Astrocyte (in vitro differentiated cells and primary cell): ENCODE measurements at regions not wholly inside any gene's neighbourhood (a gene's known extent, or its start where the extent isn't known, plus 50 kb on each side); places are given as distances from the start of the nearest gene placed in this dataset.
"Not testable (repeated sequence)": the region's sequence is repeated elsewhere in the genome, so short reads cannot be mapped to it uniquely, and the experiment has no call there.

ENCODE experiments used
- DNase-seq: peaks from one replicate; pipeline ENCODE4 v3.0.0-alpha.2; 2010; ENCODE audit warnings: low read depth
- FAIRE-seq: peaks from 2 replicates; lab custom pipeline; 2011; peaks lifted over from hg19 to GRCh38; lab: Jason Lieb, UNC
- H2AFZ ChIP-seq: 2 replicates; pipeline ENCODE4 v1.6.0; 2012; ENCODE audit warnings: low read depth, low read length, inconsistent platforms
- H3K27ac ChIP-seq: 2 replicates; pipeline ENCODE4 v1.5.1; 2011; ENCODE audit warnings: low read depth, low read length, inconsistent platforms
- H3K27me3 ChIP-seq: 2 replicates; pipeline ENCODE4 v1.6.0; 2011; ENCODE audit warnings: low read length, inconsistent platforms; ENCODE audit not compliant: insufficient read depth
- H3K36me3 ChIP-seq: 2 replicates; pipeline ENCODE4 v1.5.1; 2011; ENCODE audit warnings: low read length, inconsistent platforms; ENCODE audit not compliant: insufficient read depth
- H3K4me1 ChIP-seq: 2 replicates; pipeline ENCODE4 v1.5.1; 2011; ENCODE audit warnings: low read length, inconsistent platforms; ENCODE audit not compliant: insufficient read depth
- H3K4me2 ChIP-seq: 2 replicates; pipeline ENCODE4 v1.6.0; 2012; ENCODE audit warnings: low read length, inconsistent platforms
- H3K4me3 ChIP-seq: 2 replicates; pipeline ENCODE4 v1.5.1; 2011; ENCODE audit warnings: low read depth, mild to moderate bottlenecking, low read length, inconsistent platforms; ENCODE audit not compliant: insufficient read depth
- H3K79me2 ChIP-seq: 2 replicates; pipeline ENCODE4 v1.6.0; 2012; ENCODE audit warnings: mild to moderate bottlenecking, low read length, inconsistent platforms; ENCODE audit not compliant: insufficient read depth
- H3K9ac ChIP-seq: 2 replicates; pipeline ENCODE4 v1.6.0; 2012; ENCODE audit warnings: mild to moderate bottlenecking, low read length, inconsistent platforms
- H3K9me3 ChIP-seq: 2 replicates; pipeline ENCODE4 v1.5.1; 2012; ENCODE audit warnings: low read depth, mild to moderate bottlenecking, low read length, inconsistent platforms; ENCODE audit not compliant: insufficient read depth
- H4K20me1 ChIP-seq: 2 replicates; pipeline ENCODE4 v1.6.0; 2012; ENCODE audit warnings: low read length, inconsistent platforms; ENCODE audit not compliant: insufficient read depth
- H3K27ac Mint-ChIP-seq: one replicate; pipeline ENCODE4 v1.8.0; 2021; ENCODE audit warnings: mild to moderate bottlenecking, mixed read lengths; ENCODE audit not compliant: unreplicated experiment
- H3K27me3 Mint-ChIP-seq: one replicate; pipeline ENCODE4 v1.8.0; 2021; ENCODE audit warnings: low read depth, mixed read lengths; ENCODE audit not compliant: unreplicated experiment
- H3K36me3 Mint-ChIP-seq: one replicate; pipeline ENCODE4 v1.8.0; 2021; ENCODE audit warnings: low read depth, mixed read lengths; ENCODE audit not compliant: unreplicated experiment
- H3K4me1 Mint-ChIP-seq: one replicate; pipeline ENCODE4 v1.8.0; 2021; ENCODE audit warnings: low read depth, mixed read lengths; ENCODE audit not compliant: unreplicated experiment
- H3K4me3 Mint-ChIP-seq: one replicate; pipeline ENCODE4 v1.8.0; 2021; ENCODE audit warnings: mild to moderate bottlenecking, moderate library complexity, mixed read lengths; ENCODE audit not compliant: unreplicated experiment
- H3K9me3 Mint-ChIP-seq: one replicate; pipeline ENCODE4 v1.8.0; 2021; ENCODE audit warnings: mild to moderate bottlenecking, mixed read lengths; ENCODE audit not compliant: unreplicated experiment
- CTCF ChIP-seq: IDR thresholded peaks from 2 replicates; pipeline ENCODE4 v1.5.1; 2011; ENCODE audit warnings: low read depth, mild to moderate bottlenecking, inconsistent platforms, low read length, moderate library complexity; ENCODE audit not compliant: insufficient read depth
- EZH2 ChIP-seq: IDR thresholded peaks from 2 replicates; pipeline ENCODE4 v1.6.1; 2012; ENCODE audit warnings: mild to moderate bottlenecking, low read length, inconsistent platforms; ENCODE audit not compliant: insufficient read depth

- H3K9me3 Mint-ChIP-seq, result no peaks in the 10 kb centered on the region
- Histone ChIP-seq H3K4me1 (no peaks in the 10 kb centered on the region), H3K4me2 (no peak overlapping the region), H4K20me1 (no peaks in the 10 kb centered on the region), H3K79me2 (no peaks in the 10 kb centered on the region), H3K9me3 (no peaks in the 10 kb centered on the region), H3K4me3 (no peak overlapping the region), H3K27ac (no peak overlapping the region), H2AFZ (no peak overlapping the region), H3K9ac (no peak overlapping the region), H3K36me3 (no peaks in the 10 kb centered on the region), H3K27me3 (peaks cover 73% of the 10 kb centered on the region)
- DNase-seq (no peak), FAIRE-seq (no peak)
- TF ChIP-seq CTCF, result no peak
- no peak for TF ChIP-seq EZH2
- H3K4me3 Mint-ChIP-seq, result no peak overlapping the region
- H3K4me1 Mint-ChIP-seq, result peaks cover 3% of the 10 kb centered on the region
- no peak overlapping the region for H3K27ac Mint-ChIP-seq
- H3K36me3 Mint-ChIP-seq, result peaks cover 2% of the 10 kb centered on the region
- peaks cover 89% of the 10 kb centered on the region for H3K27me3 Mint-ChIP-seq
Measured at GRCh38 chr17:49898366-49899190, 50.7 kb upstream of the TAC4 start.

GRCh38 chr17:49899191-49899485 lies 51.3 kb upstream of the TAC4 start:
- Mint-ChIP-seq H3K4me3 (no peak overlapping the region), H3K36me3 (peaks cover 2% of the 10 kb centered on the region), H3K27me3 (peaks cover 89% of the 10 kb centered on the region), H3K4me1 (peaks cover 3% of the 10 kb centered on the region), H3K27ac (no peak overlapping the region), H3K9me3 (no peaks in the 10 kb centered on the region)
- Histone ChIP-seq H3K27me3 (peaks cover 73% of the 10 kb centered on the region), H3K4me3 (no peak overlapping the region), H3K4me2 (no peak overlapping the region), H3K27ac (no peak overlapping the region), H3K79me2 (no peaks in the 10 kb centered on the region), H3K9me3 (no peaks in the 10 kb centered on the region), H3K9ac (no peak overlapping the region), H4K20me1 (no peaks in the 10 kb centered on the region), H2AFZ (no peak overlapping the region), H3K36me3 (no peaks in the 10 kb centered on the region), H3K4me1 (no peaks in the 10 kb centered on the region)
- DNase-seq (no peak), FAIRE-seq (no peak)
- TF ChIP-seq CTCF (peak; percentile 11), EZH2 (no peak)

GRCh38 chr17:49899588-49899987 lies 51.7 kb upstream of the TAC4 start:
- Histone ChIP-seq H3K9me3 (no peaks in the 10 kb centered on the region), H4K20me1 (no peaks in the 10 kb centered on the region), H3K36me3 (no peaks in the 10 kb centered on the region), H3K4me3 (no peak overlapping the region), H3K4me2 (no peak overlapping the region), H3K27ac (no peak overlapping the region), H3K9ac (no peak overlapping the region), H2AFZ (no peak overlapping the region), H3K79me2 (no peaks in the 10 kb centered on the region), H3K27me3 (peaks cover 73% of the 10 kb centered on the region), H3K4me1 (no peaks in the 10 kb centered on the region)
- Mint-ChIP-seq H3K27me3 (peaks cover 89% of the 10 kb centered on the region), H3K9me3 (no peaks in the 10 kb centered on the region), H3K27ac (peak overlapping the region; percentile 20), H3K4me1 (peaks cover 3% of the 10 kb centered on the region), H3K4me3 (no peak overlapping the region), H3K36me3 (peaks cover 2% of the 10 kb centered on the region)
- TF ChIP-seq EZH2, result no peak
- TF ChIP-seq CTCF, result no peak
- FAIRE-seq (no peak), DNase-seq (no peak)

GRCh38 chr17:49900801-49901200 lies 52.9 kb upstream of the TAC4 start:
- H3K4me1 ChIP-seq, H3K27ac Mint-ChIP-seq, DNase-seq, H3K36me3 Mint-ChIP-seq, H3K4me2 ChIP-seq, H3K9me3 ChIP-seq, H3K79me2 ChIP-seq, H3K9me3 Mint-ChIP-seq, H3K36me3 ChIP-seq, H2AFZ ChIP-seq, H3K4me1 Mint-ChIP-seq, H3K4me3 ChIP-seq, H4K20me1 ChIP-seq, H3K27ac ChIP-seq, FAIRE-seq, H3K4me3 Mint-ChIP-seq, H3K9ac ChIP-seq: not testable (repeated sequence)
- peaks cover 75% of the 10 kb centered on the region for H3K27me3 ChIP-seq
- H3K27me3 Mint-ChIP-seq, result peaks cover 89% of the 10 kb centered on the region
